Panc1 (cell line): ENCODE measurements at regions not wholly inside any gene's neighbourhood (a gene's known extent, or its start where the extent isn't known, plus 50 kb on each side); places are given as distances from the start of the nearest gene placed in this dataset.

ENCODE experiments used
- POLR2AphosphoS5 ChIP-seq: IDR thresholded peaks from 2 replicates; pipeline ENCODE4 v1.6.1; 2012; ENCODE audit warnings: mild to moderate bottlenecking, low read depth, low read length, moderate library complexity
- TF ChIP-seq, protein P1 (sequence below): fragments of 450-650 bp; IDR thresholded peaks from 2 replicates; pipeline ENCODE4 v1.5.1; 2017; ENCODE audit warnings: mild to moderate bottlenecking

DNA sequence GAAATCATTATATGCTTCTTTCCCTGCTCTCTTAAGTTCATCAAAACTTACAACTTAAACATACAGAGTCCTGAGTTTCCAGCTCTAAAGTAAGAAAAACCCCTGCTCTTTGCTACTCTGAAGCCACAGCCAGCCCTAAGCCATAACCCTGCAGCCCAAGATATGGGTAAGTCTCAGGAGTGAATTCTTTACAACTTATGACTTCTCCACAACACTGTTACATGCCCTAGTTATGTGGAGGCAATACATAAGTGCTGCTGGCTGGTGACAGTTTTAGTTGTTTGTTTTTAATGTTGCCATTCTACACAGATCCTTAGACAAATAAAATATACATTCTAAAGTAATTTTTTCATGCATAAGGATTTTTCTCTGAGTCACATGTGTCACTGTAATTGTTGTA is 100.2 kb downstream of the FBXO8 start:
- no peak for TF ChIP-seq POLR2AphosphoS5
- TF ChIP-seq, protein P1, sequence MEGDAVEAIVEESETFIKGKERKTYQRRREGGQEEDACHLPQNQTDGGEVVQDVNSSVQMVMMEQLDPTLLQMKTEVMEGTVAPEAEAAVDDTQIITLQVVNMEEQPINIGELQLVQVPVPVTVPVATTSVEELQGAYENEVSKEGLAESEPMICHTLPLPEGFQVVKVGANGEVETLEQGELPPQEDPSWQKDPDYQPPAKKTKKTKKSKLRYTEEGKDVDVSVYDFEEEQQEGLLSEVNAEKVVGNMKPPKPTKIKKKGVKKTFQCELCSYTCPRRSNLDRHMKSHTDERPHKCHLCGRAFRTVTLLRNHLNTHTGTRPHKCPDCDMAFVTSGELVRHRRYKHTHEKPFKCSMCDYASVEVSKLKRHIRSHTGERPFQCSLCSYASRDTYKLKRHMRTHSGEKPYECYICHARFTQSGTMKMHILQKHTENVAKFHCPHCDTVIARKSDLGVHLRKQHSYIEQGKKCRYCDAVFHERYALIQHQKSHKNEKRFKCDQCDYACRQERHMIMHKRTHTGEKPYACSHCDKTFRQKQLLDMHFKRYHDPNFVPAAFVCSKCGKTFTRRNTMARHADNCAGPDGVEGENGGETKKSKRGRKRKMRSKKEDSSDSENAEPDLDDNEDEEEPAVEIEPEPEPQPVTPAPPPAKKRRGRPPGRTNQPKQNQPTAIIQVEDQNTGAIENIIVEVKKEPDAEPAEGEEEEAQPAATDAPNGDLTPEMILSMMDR: no peak
